Liver (tissue), 7 donors: ENCODE measurements at regions not wholly inside any gene's neighbourhood (a gene's known extent, or its start where the extent isn't known, plus 50 kb on each side); places are given as distances from the start of the nearest gene placed in this dataset.

Experiments
- DNase-seq: peaks from one replicate; pipeline ENCODE4 v3.0.0-alpha.2; 2017; ENCODE audit warnings: low spot score
- H3K27ac ChIP-seq, 2 donors: one replicate each; pipeline ENCODE4 v1.7.0; 2013; ENCODE audit warnings: inconsistent platforms in 2 of 2, low read length in 2 of 2, control low read depth in 1 of 2, low read depth in 1 of 2, mild to moderate bottlenecking in 1 of 2
- H3K27me3 ChIP-seq, 4 donors: one replicate each; pipeline versions ENCODE4 v1.6.1 to v1.7.0; 2013; ENCODE audit warnings: low read length in 3 of 4, inconsistent platforms in 1 of 4, mild to moderate bottlenecking in 1 of 4, moderate library complexity in 1 of 4; ENCODE audit not compliant: control insufficient read depth in 4 of 4, insufficient read depth in 4 of 4
- H3K36me3 ChIP-seq, 4 donors: one replicate each; pipeline versions ENCODE4 v1.6.1 to v1.7.0; 2013; ENCODE audit warnings: low read length in 3 of 4, mild to moderate bottlenecking in 3 of 4, low read depth in 1 of 4, moderate library complexity in 1 of 4; ENCODE audit not compliant: control insufficient read depth in 4 of 4, insufficient read depth in 3 of 4
- H3K4me1 ChIP-seq, 4 donors: one replicate each; pipeline versions ENCODE4 v1.6.1 to v1.7.0; 2013; ENCODE audit warnings: low read length in 3 of 4, mild to moderate bottlenecking in 3 of 4, moderate library complexity in 1 of 4; ENCODE audit not compliant: control insufficient read depth in 4 of 4, insufficient read depth in 4 of 4
- H3K4me3 ChIP-seq, 3 donors: one replicate each; pipeline versions ENCODE4 v1.6.1 to v1.7.0; 2013; ENCODE audit warnings: low read length in 3 of 3, control low read depth in 1 of 3, low read depth in 1 of 3, mild to moderate bottlenecking in 1 of 3
- H3K9ac ChIP-seq, 2 donors: one replicate each; pipeline ENCODE4 v1.7.0; 2013; ENCODE audit warnings: low read length in 2 of 2, mild to moderate bottlenecking in 2 of 2, moderate library complexity in 2 of 2, control low read depth in 1 of 2, low read depth in 1 of 2
- H3K9me3 ChIP-seq, 4 donors: one replicate each; pipeline versions ENCODE4 v1.6.1 to v1.7.0; 2013; ENCODE audit warnings: low read length in 3 of 4; ENCODE audit not compliant: control insufficient read depth in 4 of 4
- FOXA1 ChIP-seq: IDR thresholded peaks from 2 replicates; pipeline ENCODE4 v1.6.1; 2016; ENCODE audit warnings: antibody characterized with exemption
- FOXA2 ChIP-seq: IDR thresholded peaks from 2 replicates; pipeline ENCODE4 v1.6.1; 2016; ENCODE audit warnings: antibody characterized with exemption
- GABPA ChIP-seq, 2 donors: IDR thresholded peaks in 1 of 2; conservative IDR thresholded peaks in 1 of 2; 2 replicates each; pipeline ENCODE4 v1.6.1; 2016; ENCODE audit warnings: antibody characterized with exemption in 2 of 2, mild to moderate bottlenecking in 1 of 2, moderate library complexity in 1 of 2
- HNF4A ChIP-seq, 2 donors: conservative IDR thresholded peaks; 2 replicates each; pipeline ENCODE4 v1.6.1; 2016; ENCODE audit warnings: antibody characterized with exemption in 2 of 2, mild to moderate bottlenecking in 2 of 2
- HNF4G ChIP-seq: IDR thresholded peaks from 2 replicates; pipeline ENCODE4 v1.6.1; 2016; ENCODE audit warnings: antibody characterized with exemption
- JUND ChIP-seq, 2 donors: IDR thresholded peaks; 2 replicates each; pipeline ENCODE4 v1.6.1; 2016; ENCODE audit warnings: antibody characterized with exemption in 2 of 2
- MAX ChIP-seq: IDR thresholded peaks from 2 replicates; pipeline ENCODE4 v1.6.1; 2016; ENCODE audit warnings: antibody characterized with exemption
- NR2F2 ChIP-seq: IDR thresholded peaks from 2 replicates; pipeline ENCODE4 v1.6.1; 2016; ENCODE audit warnings: antibody characterized with exemption
- RAD21 ChIP-seq, 2 donors: IDR thresholded peaks; 2 replicates each; pipeline ENCODE4 v1.6.1; 2016; ENCODE audit warnings: antibody characterized with exemption in 2 of 2, mild to moderate bottlenecking in 2 of 2
- REST ChIP-seq: IDR thresholded peaks from 2 replicates; pipeline ENCODE4 v1.6.1; 2016; ENCODE audit warnings: antibody characterized with exemption, mild to moderate bottlenecking
- RXRA ChIP-seq, 2 donors: IDR thresholded peaks; 2 replicates each; pipeline ENCODE4 v1.6.1; 2017 to 2018; ENCODE audit warnings: antibody characterized with exemption in 2 of 2, mild to moderate bottlenecking in 1 of 2
- SP1 ChIP-seq: IDR thresholded peaks from 2 replicates; pipeline ENCODE4 v1.6.1; 2018; ENCODE audit warnings: antibody characterized with exemption, mild to moderate bottlenecking
- TAF1 ChIP-seq: conservative IDR thresholded peaks from 2 replicates; pipeline ENCODE4 v1.6.1; 2016; ENCODE audit warnings: antibody characterized with exemption, mild to moderate bottlenecking
- YY1 ChIP-seq: IDR thresholded peaks from 2 replicates; pipeline ENCODE4 v1.6.1; 2016; ENCODE audit warnings: antibody characterized with exemption, mild to moderate bottlenecking
- WGBS: extraction: QIAGEN DNeasy Blood & Tissue Kit; methylation state at CpG from one replicate; pipeline ENCODE4 v1.1.7; 2013; 5-methylcytosine and 5-hydroxymethylcytosine counted together
- TF ChIP-seq, protein P1 (sequence below): IDR thresholded peaks from 2 replicates; pipeline ENCODE4 v1.6.1; 2016; ENCODE audit warnings: antibody characterized with exemption
- TF ChIP-seq, protein P2 (sequence below): IDR thresholded peaks from 2 replicates; pipeline ENCODE4 v1.6.1; 2016; ENCODE audit warnings: antibody characterized with exemption
- donor health status: healthy.
- donor health status: healthy.
- donor health status: healthy.
- donor health status: healthy.

DNA sequence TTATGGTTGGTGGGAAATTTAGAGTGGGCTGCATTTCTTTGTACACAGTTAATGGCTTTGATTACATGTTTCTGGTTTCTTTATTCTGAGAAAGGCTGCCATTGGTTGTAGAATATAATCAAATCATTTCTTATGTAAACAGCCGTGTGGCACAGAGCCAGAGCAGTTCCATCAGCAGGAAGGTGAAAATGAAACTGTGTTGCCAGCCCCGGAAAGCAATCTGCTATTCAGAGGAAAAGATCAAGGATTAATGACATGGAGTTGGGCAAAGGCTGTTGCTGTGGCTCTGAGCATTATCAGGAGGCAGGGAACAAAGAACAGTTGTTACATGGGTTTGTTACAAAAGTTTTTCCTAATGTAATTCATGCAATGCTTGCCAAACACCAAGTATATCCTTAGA lies 74.2 kb upstream of the ZNF716 start:
- H3K9me3 ChIP-seq = peaks cover 0 to 2% (median 0%) of the 10 kb centered on the region in 4 donors
- peaks cover 0 to 18% (median 9%) of the 10 kb centered on the region in 4 donors for H3K4me1 ChIP-seq
- DNase-seq = no peak

GRCh38 chr7:57381581-57381980 lies 68.4 kb upstream of the ZNF716 start:
- Histone ChIP-seq H3K4me1 (no peaks in the 10 kb centered on the region), H3K27me3 (no peaks in the 10 kb centered on the region), H3K36me3 (no peaks in the 10 kb centered on the region), H3K9me3 (no peaks in the 10 kb centered on the region), H3K27ac (no peak overlapping the region), H3K4me3 (no peak overlapping the region), H3K9ac (no peak overlapping the region)
- no peak for DNase-seq
- no peak for TF ChIP-seq RAD21 (IDR thresholded peaks at IDR 0.05)
- no peak for TF ChIP-seq HNF4A (conservative IDR thresholded peaks at IDR 0.05)
- 89% methylated on average over 3 of the region's 3 CpGs for WGBS

More for the DNA sequence above, 74.2 kb upstream of the ZNF716 start:
- Histone ChIP-seq H3K27ac (no peak overlapping the region), H3K4me3 (no peak overlapping the region), H3K36me3 (no peaks in the 10 kb centered on the region), H3K27me3 (no peaks in the 10 kb centered on the region), H3K9ac (no peak overlapping the region)
- 21% methylated on average over 2 of the region's 2 CpGs for WGBS
- peak; percentile 84 for TF ChIP-seq FOXA1
- TF ChIP-seq GABPA (IDR thresholded peaks at IDR 0.05 in 1 of 2, conservative IDR thresholded peaks at IDR 0.05 in 1 of 2) = peak in 1 of 2 donors; percentile 36
- TF ChIP-seq HNF4A (conservative IDR thresholded peaks at IDR 0.05) = peak in 1 of 2 donors; percentile 63
- TF ChIP-seq RAD21 (IDR thresholded peaks at IDR 0.05) = no peak
- no peak for TF ChIP-seq MAX
- TF ChIP-seq RXRA (IDR thresholded peaks at IDR 0.05) = peak in 1 of 2 donors; percentile 62
- peak; percentile 38 for TF ChIP-seq YY1
- TF ChIP-seq FOXA2 = peak; percentile 89
- TF ChIP-seq JUND (IDR thresholded peaks at IDR 0.05) = peak in 1 of 2 donors; percentile 20

DNA sequence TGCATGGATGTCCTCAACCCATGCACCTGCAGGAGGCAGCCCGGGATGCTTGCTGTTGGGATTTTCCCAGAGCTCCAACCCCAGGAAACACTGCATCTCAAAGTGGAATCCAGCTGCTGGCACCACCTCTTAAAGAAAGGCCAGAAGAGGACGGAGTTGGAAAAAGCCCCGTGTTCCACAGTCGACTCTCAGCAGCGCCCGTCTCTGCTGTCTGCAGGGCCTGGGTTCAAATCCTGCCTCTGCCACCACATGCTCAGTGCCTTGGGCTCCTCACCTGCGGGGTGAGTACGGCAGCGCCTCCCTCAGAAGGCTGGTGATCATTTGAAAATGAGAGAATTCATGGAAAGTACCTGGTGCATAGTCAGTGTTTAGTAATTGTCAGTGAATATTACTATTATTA lies 65.6 kb upstream of the ZNF716 start:
- no peaks in the 10 kb centered on the region for H3K36me3 ChIP-seq
- 81% methylated on average over 9 of the region's 9 CpGs for WGBS
- H3K27ac ChIP-seq = no peak overlapping the region
- no peak for DNase-seq
- no peaks in the 10 kb centered on the region for H3K27me3 ChIP-seq
- no peak overlapping the region for H3K9ac ChIP-seq
- H3K9me3 ChIP-seq = peaks cover 0 to 6% (median 2%) of the 10 kb centered on the region in 4 donors
- no peaks in the 10 kb centered on the region for H3K4me1 ChIP-seq
- TF ChIP-seq NR2F2 (no peak), SP1 (no peak), RAD21 (IDR thresholded peaks at IDR 0.05) (no peak), TAF1 (no peak), RXRA (IDR thresholded peaks at IDR 0.05) (no peak), MAX (no peak)
- H3K4me3 ChIP-seq = no peak overlapping the region

- Histone ChIP-seq H3K9me3 (peaks cover 0 to 6% (median 2%) of the 10 kb centered on the region in 4 donors), H3K4me3 (no peak overlapping the region), H3K36me3 (no peaks in the 10 kb centered on the region), H3K27ac (no peak overlapping the region), H3K4me1 (no peaks in the 10 kb centered on the region), H3K27me3 (no peaks in the 10 kb centered on the region), H3K9ac (no peak overlapping the region)
- WGBS = 82% methylated on average over 5 of the region's 5 CpGs
- DNase-seq = no peak
- TF ChIP-seq, protein P1, sequence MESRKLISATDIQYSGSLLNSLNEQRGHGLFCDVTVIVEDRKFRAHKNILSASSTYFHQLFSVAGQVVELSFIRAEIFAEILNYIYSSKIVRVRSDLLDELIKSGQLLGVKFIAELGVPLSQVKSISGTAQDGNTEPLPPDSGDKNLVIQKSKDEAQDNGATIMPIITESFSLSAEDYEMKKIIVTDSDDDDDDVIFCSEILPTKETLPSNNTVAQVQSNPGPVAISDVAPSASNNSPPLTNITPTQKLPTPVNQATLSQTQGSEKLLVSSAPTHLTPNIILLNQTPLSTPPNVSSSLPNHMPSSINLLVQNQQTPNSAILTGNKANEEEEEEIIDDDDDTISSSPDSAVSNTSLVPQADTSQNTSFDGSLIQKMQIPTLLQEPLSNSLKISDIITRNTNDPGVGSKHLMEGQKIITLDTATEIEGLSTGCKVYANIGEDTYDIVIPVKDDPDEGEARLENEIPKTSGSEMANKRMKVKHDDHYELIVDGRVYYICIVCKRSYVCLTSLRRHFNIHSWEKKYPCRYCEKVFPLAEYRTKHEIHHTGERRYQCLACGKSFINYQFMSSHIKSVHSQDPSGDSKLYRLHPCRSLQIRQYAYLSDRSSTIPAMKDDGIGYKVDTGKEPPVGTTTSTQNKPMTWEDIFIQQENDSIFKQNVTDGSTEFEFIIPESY = no peak
- TF ChIP-seq HNF4G = no peak
- no peak for TF ChIP-seq REST
- no peak for TF ChIP-seq FOXA2
- no peak for TF ChIP-seq NR2F2
- no peak for TF ChIP-seq HNF4A (conservative IDR thresholded peaks at IDR 0.05)
- TF ChIP-seq FOXA1 = no peak
- no peak for TF ChIP-seq MAX
- TF ChIP-seq GABPA (IDR thresholded peaks at IDR 0.05 in 1 of 2, conservative IDR thresholded peaks at IDR 0.05 in 1 of 2) = no peak
- TF ChIP-seq, protein P2, sequence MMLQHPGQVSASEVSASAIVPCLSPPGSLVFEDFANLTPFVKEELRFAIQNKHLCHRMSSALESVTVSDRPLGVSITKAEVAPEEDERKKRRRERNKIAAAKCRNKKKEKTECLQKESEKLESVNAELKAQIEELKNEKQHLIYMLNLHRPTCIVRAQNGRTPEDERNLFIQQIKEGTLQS = no peak
- no peak for TF ChIP-seq TAF1
- no peak for TF ChIP-seq JUND (IDR thresholded peaks at IDR 0.05)
- TF ChIP-seq SP1 = no peak
- no peak for TF ChIP-seq YY1
These were observed 64.3 kb upstream of the ZNF716 start for GRCh38 chr7:57385668-57386067.
